Mononuclear cell (primary cell): ENCODE measurements at regions not wholly inside any gene's neighbourhood (a gene's known extent, or its start where the extent isn't known, plus 50 kb on each side); places are given as distances from the start of the nearest gene placed in this dataset.
"Not testable (repeated sequence)": the region's sequence is repeated elsewhere in the genome, so short reads cannot be mapped to it uniquely, and the experiment has no call there.

Experiments used
- H3K27me3 ChIP-seq: 2 replicates; pipeline ENCODE4 v1.6.0; 2011; ENCODE audit warnings: low read length, control low read depth; ENCODE audit not compliant: insufficient read depth
- H3K4me1 ChIP-seq: 2 replicates; pipeline ENCODE4 v1.5.1; 2011; ENCODE audit warnings: mild to moderate bottlenecking, low read length, control low read depth; ENCODE audit not compliant: insufficient read depth
- H3K4me3 ChIP-seq: 2 replicates; pipeline ENCODE4 v1.5.1; 2011; ENCODE audit warnings: mild to moderate bottlenecking, low read length, moderate library complexity
- H3K9me3 ChIP-seq: 2 replicates; pipeline ENCODE4 v1.5.1; 2011; ENCODE audit warnings: low read depth, mild to moderate bottlenecking, control low read depth, low read length

- Histone ChIP-seq H3K4me3 (no peak overlapping the region), H3K4me1 (peaks cover 7% of the 10 kb centered on the region), H3K27me3 (no peaks in the 10 kb centered on the region), H3K9me3 (no peaks in the 10 kb centered on the region)
These were observed 148.5 kb upstream of the DLX2 start for GRCh38 chr2:172251231-172251630.

- H3K4me3 ChIP-seq: no peak overlapping the region
- H3K9me3 ChIP-seq: no peaks in the 10 kb centered on the region
- H3K27me3 ChIP-seq: no peaks in the 10 kb centered on the region
- peaks cover 7% of the 10 kb centered on the region for H3K4me1 ChIP-seq
These were observed 149.5 kb upstream of the DLX2 start for GRCh38 chr2:172252154-172252553.

- no peaks in the 10 kb centered on the region for H3K9me3 ChIP-seq
- H3K27me3 ChIP-seq: no peaks in the 10 kb centered on the region
- peaks cover 7% of the 10 kb centered on the region for H3K4me1 ChIP-seq
- no peak overlapping the region for H3K4me3 ChIP-seq
These were observed 150.7 kb upstream of the DLX2 start for GRCh38 chr2:172253190-172254052.

- Histone ChIP-seq H3K4me1 (peaks cover 7% of the 10 kb centered on the region), H3K27me3 (no peaks in the 10 kb centered on the region), H3K4me3 (no peak overlapping the region), H3K9me3 (no peaks in the 10 kb centered on the region)
These were observed 154.2 kb upstream of the DLX2 start for GRCh38 chr2:172256886-172257285.

GRCh38 chr2:172259827-172260226 lies 157.1 kb upstream of the DLX2 start:
- no peak overlapping the region for H3K4me3 ChIP-seq
- no peaks in the 10 kb centered on the region for H3K4me1 ChIP-seq
- H3K9me3 ChIP-seq: no peaks in the 10 kb centered on the region
- no peaks in the 10 kb centered on the region for H3K27me3 ChIP-seq

GRCh38 chr2:172260336-172260735 lies 157.6 kb upstream of the DLX2 start:
- no peaks in the 10 kb centered on the region for H3K4me1 ChIP-seq
- no peak overlapping the region for H3K4me3 ChIP-seq
- H3K9me3 ChIP-seq: no peaks in the 10 kb centered on the region
- H3K27me3 ChIP-seq: no peaks in the 10 kb centered on the region

GRCh38 chr2:172261292-172261691 lies 158.6 kb upstream of the DLX2 start:
- Histone ChIP-seq H3K27me3 (no peaks in the 10 kb centered on the region), H3K4me3 (no peak overlapping the region), H3K9me3 (no peaks in the 10 kb centered on the region), H3K4me1 (no peaks in the 10 kb centered on the region)

- H3K4me1 ChIP-seq: no peaks in the 10 kb centered on the region
- H3K27me3 ChIP-seq: no peaks in the 10 kb centered on the region
- no peak overlapping the region for H3K4me3 ChIP-seq
- H3K9me3 ChIP-seq: no peaks in the 10 kb centered on the region
These were observed 159.8 kb upstream of the DLX2 start for GRCh38 chr2:172262486-172262885.

GRCh38 chr2:172264820-172265219 lies 162.1 kb upstream of the DLX2 start:
- not testable (repeated sequence) for H3K9me3 ChIP-seq, H3K4me1 ChIP-seq, H3K27me3 ChIP-seq, H3K4me3 ChIP-seq

GRCh38 chr2:172269507-172270244 lies 157.7 kb upstream of the ITGA6 start:
- H3K4me3 ChIP-seq, H3K27me3 ChIP-seq, H3K4me1 ChIP-seq, H3K9me3 ChIP-seq: not testable (repeated sequence)

- Histone ChIP-seq H3K4me3 (no peak overlapping the region), H3K27me3 (no peaks in the 10 kb centered on the region), H3K9me3 (no peaks in the 10 kb centered on the region), H3K4me1 (peaks cover 9% of the 10 kb centered on the region)
These were observed 156.9 kb upstream of the ITGA6 start for GRCh38 chr2:172270278-172271079.

GRCh38 chr2:172273910-172274571 lies 153.3 kb upstream of the ITGA6 start:
- H3K27me3 ChIP-seq: no peaks in the 10 kb centered on the region
- peaks cover 11% of the 10 kb centered on the region for H3K4me1 ChIP-seq
- H3K4me3 ChIP-seq: no peak overlapping the region
- H3K9me3 ChIP-seq: no peaks in the 10 kb centered on the region

GRCh38 chr2:172275239-172275638 lies 152.1 kb upstream of the ITGA6 start:
- Histone ChIP-seq H3K9me3 (no peaks in the 10 kb centered on the region), H3K4me1 (peaks cover 21% of the 10 kb centered on the region), H3K27me3 (no peaks in the 10 kb centered on the region), H3K4me3 (no peak overlapping the region)

GRCh38 chr2:172276961-172277360 lies 150.4 kb upstream of the ITGA6 start:
- no peaks in the 10 kb centered on the region for H3K9me3 ChIP-seq

GRCh38 chr2:172278667-172279066 lies 148.7 kb upstream of the ITGA6 start:
- Histone ChIP-seq H3K9me3 (no peaks in the 10 kb centered on the region), H3K4me3 (no peak overlapping the region), H3K27me3 (no peaks in the 10 kb centered on the region), H3K4me1 (peaks cover 48% of the 10 kb centered on the region)

More at GRCh38 chr2:172276961-172277360, 150.4 kb upstream of the ITGA6 start:
- peaks cover 34% of the 10 kb centered on the region for H3K4me1 ChIP-seq
- no peaks in the 10 kb centered on the region for H3K27me3 ChIP-seq
- no peak overlapping the region for H3K4me3 ChIP-seq
